ENCODE measurements at regions not wholly inside any gene's neighbourhood (a gene's known extent, or its start where the extent isn't known, plus 50 kb on each side); places are given as distances from the start of the nearest gene placed in this dataset.

DNA sequence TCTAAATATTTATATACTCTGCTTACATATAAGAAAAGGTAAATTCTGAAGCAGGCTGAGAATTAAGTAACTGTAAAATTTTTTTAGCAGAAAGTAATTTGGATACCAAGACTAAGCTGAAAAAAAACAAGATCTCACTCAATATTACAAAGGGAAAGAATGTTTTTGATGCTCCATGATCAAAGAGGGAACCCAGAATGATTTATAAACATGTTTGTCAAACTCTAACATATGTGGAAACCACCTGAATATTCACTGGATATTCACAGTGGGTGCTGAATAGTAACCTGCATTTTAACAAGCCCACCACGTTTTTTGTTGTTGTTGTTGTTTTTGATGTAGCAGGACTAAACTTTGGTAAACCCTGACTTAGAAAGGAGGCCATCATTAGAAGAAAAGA lies 324.9 kb upstream of the GATB start:
- no peak for TF ChIP-seq EZH2 (IDR thresholded peaks at IDR 0.05; ENCODE audit: insufficient read depth, poor library complexity, severe bottlenecking)
- no peak for TF ChIP-seq EZH2phosphoT487 (IDR thresholded peaks at IDR 0.05; ENCODE audit: insufficient read depth, low read depth)

Measured in GM23248 (cell line).